CD4-positive, alpha-beta T cell treated with Interleukin-2 at 100 ng/mL for 4 hours (primary cell): ENCODE measurements at regions not wholly inside any gene's neighbourhood (a gene's known extent, or its start where the extent isn't known, plus 50 kb on each side); places are given as distances from the start of the nearest gene placed in this dataset.

Source experiments
- DNase-seq: peaks from one replicate; pipeline ENCODE4 v3.0.0-alpha.2; 2020; ENCODE audit warnings: low spot score

GRCh38 chr3:111476701-111477100 lies 65.3 kb upstream of the CD96 start:
- DNase-seq = no peak

- DNase-seq = no peak
Observed at GRCh38 chr3:111480091-111480490, 61.9 kb upstream of the CD96 start.

GRCh38 chr3:111481551-111481950 lies 60.4 kb upstream of the CD96 start:
- no peak for DNase-seq

GRCh38 chr3:111482574-111482973 lies 59.4 kb upstream of the CD96 start:
- DNase-seq = no peak

- no peak for DNase-seq
Observed at GRCh38 chr3:111485086-111485485, 56.9 kb upstream of the CD96 start.
